ENCODE measurements at regions not wholly inside any gene's neighbourhood (a gene's known extent, or its start where the extent isn't known, plus 50 kb on each side); places are given as distances from the start of the nearest gene placed in this dataset.

GRCh38 chr22:27406389-27406861 lies 395.1 kb downstream of the MN1 start:
- no peak overlapping the region for H2AFZ ChIP-seq (ENCODE audit: insufficient read depth, low read depth, low read length, poor library complexity, severe bottlenecking)
- Mint-ChIP-seq H3K9me3 (ENCODE audit: insufficient read depth) (no peaks in the 10 kb centered on the region), H3K27ac (no peak overlapping the region), H3K4me3 (no peak overlapping the region), H3K4me1 (no peaks in the 10 kb centered on the region), H3K27me3 (peaks cover 6% of the 10 kb centered on the region)
- ChIA-PET POLR2A (no interaction called here), CTCF (no interaction called here)
- no peak overlapping the region for H3K27ac ChIP-seq (ENCODE audit: low read length in 2 of 2)
- H3K4me1 ChIP-seq (ENCODE audit: control insufficient read depth in 2 of 2, insufficient read depth in 2 of 2, low read length in 2 of 2): no peaks in the 10 kb centered on the region
- TF ChIP-seq EZH2 (IDR thresholded peaks at IDR 0.05; ENCODE audit: borderline replicate concordance, insufficient read depth, low read depth, low read length, poor library complexity, severe bottlenecking) (no peak), CTCF (IDR thresholded peaks at IDR 0.05) (no peak)
- DNase-seq: no peak
- no peaks in the 10 kb centered on the region for H4K20me1 ChIP-seq (ENCODE audit: control insufficient read depth, insufficient read depth, low read length, poor library complexity, severe bottlenecking)
- peaks cover 0 to 7% (median 0%) of the 10 kb centered on the region in 4 experiments for H3K27me3 ChIP-seq (replicated peaks in 1 of 4; ENCODE audit: control extremely low read depth in 1 of 4, control insufficient read depth in 3 of 4, insufficient read depth in 4 of 4, low read length in 3 of 4)
- ATAC-seq (ENCODE audit: low read depth): no peak
- H3K9me3 ChIP-seq (ENCODE audit: control extremely low read depth in 1 of 3, control insufficient read depth in 2 of 3, insufficient read depth in 1 of 3, low read length in 2 of 3): peaks cover 0 to 21% (median 2%) of the 10 kb centered on the region in 3 donors
- no peak overlapping the region for H3K4me3 ChIP-seq (ENCODE audit: control extremely low read depth in 1 of 5, extremely low read depth in 1 of 5, insufficient read depth in 1 of 5, low read depth in 2 of 5, low read length in 4 of 5)
- no peaks in the 10 kb centered on the region for H3K79me2 ChIP-seq (ENCODE audit: control insufficient read depth, insufficient read depth, low read length)
- intact Hi-C loops (cut with micrococcal nuclease): no loop called here
- WGBS (ENCODE audit: insufficient coverage): 100% methylated on average over 2 of the region's 2 CpGs
- H3K4me2 ChIP-seq (replicated peaks; ENCODE audit: low read depth, low read length, poor library complexity, severe bottlenecking): no peak overlapping the region
- H3K9ac ChIP-seq (ENCODE audit: low read length): no peak overlapping the region
- H3K36me3 ChIP-seq (replicated peaks in 1 of 2; ENCODE audit: control extremely low read depth in 1 of 2, control insufficient read depth in 1 of 2, extremely low read depth in 1 of 2, insufficient read depth in 2 of 2, low read length in 1 of 2): no peaks in the 10 kb centered on the region

- Mint-ChIP-seq H3K4me1 (no peaks in the 10 kb centered on the region), H3K9me3 (ENCODE audit: insufficient read depth) (peaks cover 1% of the 10 kb centered on the region), H3K27ac (no peak overlapping the region), H3K27me3 (peaks cover 9% of the 10 kb centered on the region), H3K4me3 (no peak overlapping the region)
- H3K9me3 ChIP-seq (ENCODE audit: control extremely low read depth in 1 of 3, control insufficient read depth in 2 of 3, insufficient read depth in 1 of 3, low read length in 2 of 3): peaks cover 0 to 23% (median 0%) of the 10 kb centered on the region in 3 donors
- no peak overlapping the region for H3K4me2 ChIP-seq (replicated peaks; ENCODE audit: low read depth, low read length, poor library complexity, severe bottlenecking)
- no peaks in the 10 kb centered on the region for H4K20me1 ChIP-seq (ENCODE audit: control insufficient read depth, insufficient read depth, low read length, poor library complexity, severe bottlenecking)
- H3K9ac ChIP-seq (ENCODE audit: low read length): no peak overlapping the region
- POLR2A ChIA-PET: no interaction called here
- CTCF ChIA-PET: no interaction called here
- H3K36me3 ChIP-seq (replicated peaks in 1 of 2; ENCODE audit: control extremely low read depth in 1 of 2, control insufficient read depth in 1 of 2, extremely low read depth in 1 of 2, insufficient read depth in 2 of 2, low read length in 1 of 2): no peaks in the 10 kb centered on the region
- ATAC-seq (ENCODE audit: low read depth) (no peak), DNase-seq (no peak)
- H2AFZ ChIP-seq (ENCODE audit: insufficient read depth, low read depth, low read length, poor library complexity, severe bottlenecking): no peak overlapping the region
- H3K27ac ChIP-seq (ENCODE audit: low read length in 2 of 2): no peak overlapping the region
- no peaks in the 10 kb centered on the region for H3K4me1 ChIP-seq (ENCODE audit: control insufficient read depth in 2 of 2, insufficient read depth in 2 of 2, low read length in 2 of 2)
- no peak overlapping the region for H3K4me3 ChIP-seq (ENCODE audit: control extremely low read depth in 1 of 5, extremely low read depth in 1 of 5, insufficient read depth in 1 of 5, low read depth in 2 of 5, low read length in 4 of 5)
- no peaks in the 10 kb centered on the region for H3K79me2 ChIP-seq (ENCODE audit: control insufficient read depth, insufficient read depth, low read length)
- 82% methylated on average over 14 of the region's 14 CpGs for WGBS (ENCODE audit: insufficient coverage)
- TF ChIP-seq CTCF (IDR thresholded peaks at IDR 0.05): no peak
- TF ChIP-seq EZH2 (IDR thresholded peaks at IDR 0.05; ENCODE audit: borderline replicate concordance, insufficient read depth, low read depth, low read length, poor library complexity, severe bottlenecking): no peak
- H3K27me3 ChIP-seq (replicated peaks in 1 of 4; ENCODE audit: control extremely low read depth in 1 of 4, control insufficient read depth in 3 of 4, insufficient read depth in 4 of 4, low read length in 3 of 4): peaks cover 0 to 7% (median 0%) of the 10 kb centered on the region in 4 experiments
- intact Hi-C loops (cut with micrococcal nuclease): no loop called here
These were observed 394.1 kb downstream of the MN1 start for GRCh38 chr22:27407369-27407985.
